AG20443 (cell line): ENCODE measurements at regions not wholly inside any gene's neighbourhood (a gene's known extent, or its start where the extent isn't known, plus 50 kb on each side); places are given as distances from the start of the nearest gene placed in this dataset.
"Not testable (repeated sequence)": the region's sequence is repeated elsewhere in the genome, so short reads cannot be mapped to it uniquely, and the experiment has no call there.

Source experiments
- DNase-seq: peaks from one replicate; pipeline ENCODE4 v3.0.0; 2012; ENCODE audit warnings: low spot score, mixed read lengths

DNA sequence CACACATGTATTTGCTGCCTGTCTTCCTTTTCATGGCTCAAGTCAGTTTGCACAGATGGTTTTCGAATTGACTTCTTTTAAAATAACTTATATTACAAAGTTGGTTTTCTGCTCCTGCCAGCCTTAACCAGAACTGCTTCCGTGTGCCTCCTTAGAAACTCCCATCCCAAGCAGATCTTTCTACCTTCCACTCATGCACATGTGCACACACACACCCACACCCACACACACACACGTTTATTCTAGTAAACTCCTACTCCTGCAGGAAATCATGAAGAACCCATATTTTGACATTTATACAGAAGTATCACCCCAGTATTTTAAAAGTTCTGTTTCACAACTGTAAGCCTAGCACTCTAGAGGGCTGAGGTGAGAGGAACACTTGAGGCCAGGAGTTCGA, 329.5 kb upstream of the SOX9 start:
- DNase-seq: no peak

DNA sequence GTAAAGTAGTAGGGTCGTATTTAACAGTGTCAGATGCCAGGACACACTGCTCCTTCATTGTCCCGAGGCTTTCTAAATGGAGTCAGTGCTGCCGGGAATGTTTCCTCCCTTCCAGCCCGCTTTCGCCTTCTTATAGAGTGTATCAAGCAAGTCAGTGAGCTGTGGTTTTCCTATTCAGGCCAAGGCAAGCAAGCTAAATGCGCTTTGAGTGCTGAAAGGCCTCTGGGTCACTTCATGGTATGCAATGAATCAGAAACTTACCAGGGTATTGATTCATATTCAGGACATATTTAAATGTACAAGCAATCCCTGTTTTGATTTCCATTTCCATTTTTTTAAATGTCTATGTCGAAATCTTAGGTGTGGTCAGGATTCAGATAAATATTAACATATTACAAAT, 327.9 kb upstream of the SOX9 start:
- peak; percentile 37 for DNase-seq

DNA sequence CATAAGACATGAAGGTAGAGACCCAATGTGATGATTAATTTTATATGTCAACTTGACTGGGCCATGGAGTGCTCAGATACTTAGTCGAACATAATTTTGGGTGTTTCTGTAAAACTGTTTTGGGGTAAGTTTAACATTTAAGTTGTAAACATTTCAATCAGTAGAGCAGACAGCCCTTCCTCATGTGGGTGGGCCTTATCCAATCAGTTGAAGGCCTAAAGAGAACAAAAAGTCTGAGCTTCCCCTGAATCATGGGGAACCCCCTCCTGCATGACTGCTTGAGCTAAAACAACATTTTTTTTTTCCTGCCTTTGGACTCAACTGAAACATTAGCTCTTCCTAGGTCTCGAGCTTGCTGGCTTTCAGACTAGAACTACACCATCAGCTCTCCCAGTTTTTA, 327.3 kb upstream of the SOX9 start:
- DNase-seq: no peak

DNA sequence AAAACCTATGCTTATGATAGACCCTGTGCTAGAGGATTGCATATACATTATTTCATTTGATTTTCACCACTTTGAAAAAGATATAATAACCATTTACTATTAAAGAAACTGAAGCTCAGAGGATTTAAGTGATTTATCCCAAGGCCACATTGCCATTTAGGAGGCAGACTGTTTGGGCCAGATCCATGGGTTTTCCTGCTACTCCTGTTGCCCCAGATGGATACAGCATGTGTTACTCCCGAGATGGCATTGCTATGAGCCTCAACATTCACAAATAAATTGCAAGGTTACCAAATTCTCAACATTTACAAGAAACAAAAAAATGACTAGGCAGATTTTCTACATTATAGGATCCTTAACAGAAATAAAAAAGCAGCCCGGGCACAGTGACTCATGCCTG, 322.1 kb upstream of the SOX9 start:
- DNase-seq: no peak

DNA sequence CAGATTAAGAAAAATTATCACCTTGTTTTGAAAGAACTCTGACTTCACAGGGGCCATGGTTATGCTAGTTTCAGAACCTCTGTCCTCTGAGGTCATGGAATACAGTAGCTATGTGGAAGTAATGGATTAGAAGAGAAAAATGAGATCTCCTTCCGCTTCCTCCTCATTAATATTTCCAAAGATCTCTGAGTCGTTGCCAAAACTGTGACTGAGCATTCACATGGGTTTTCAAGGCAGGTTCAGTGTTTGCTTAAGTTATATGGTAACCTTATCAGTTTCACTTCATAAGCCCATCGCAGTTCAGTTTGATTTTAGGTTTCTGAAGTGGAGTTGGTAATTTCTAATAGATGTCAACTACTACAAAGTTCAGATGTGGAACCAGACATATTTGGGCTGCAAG, 321.2 kb upstream of the SOX9 start:
- DNase-seq: no peak

DNA sequence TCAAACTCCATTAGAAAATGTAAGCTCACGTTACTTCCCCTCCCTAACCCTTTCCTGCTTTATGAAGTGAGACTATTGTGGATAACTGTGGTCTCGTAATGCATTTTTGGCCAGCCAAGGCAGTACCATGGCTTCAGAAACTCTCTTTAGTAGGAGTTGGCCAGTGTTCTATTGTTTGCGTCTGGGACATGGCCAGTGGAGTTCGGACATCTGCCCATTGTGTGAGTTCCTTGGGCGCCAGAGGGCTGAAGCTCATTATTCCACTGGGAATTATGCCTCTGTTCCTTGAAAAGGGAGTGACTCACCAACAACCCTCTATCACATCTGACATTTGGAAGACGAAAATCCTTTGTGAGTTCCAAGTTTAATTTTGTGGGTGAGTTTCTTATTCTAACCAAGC, 319.5 kb upstream of the SOX9 start:
- DNase-seq: peak; percentile 61

DNA sequence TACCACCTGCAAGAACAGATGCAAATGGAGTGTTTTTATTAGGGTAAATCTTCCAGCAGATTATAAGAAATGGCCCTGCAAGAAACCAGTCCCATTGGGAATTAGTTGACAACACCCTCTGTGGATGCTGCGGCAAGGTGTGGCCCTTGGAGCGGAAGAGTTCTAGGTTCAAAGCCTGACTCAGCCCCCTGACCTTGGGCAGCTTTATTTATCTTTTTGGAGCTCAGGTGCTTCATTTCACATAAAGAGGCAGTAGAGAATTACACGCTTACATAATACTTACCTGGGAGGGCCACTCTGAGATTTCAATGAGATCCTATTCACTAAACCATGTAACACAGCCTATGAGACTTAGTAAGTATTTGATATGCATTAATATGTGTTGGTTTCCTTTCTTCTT, 318.2 kb upstream of the SOX9 start:
- DNase-seq: no peak

DNA sequence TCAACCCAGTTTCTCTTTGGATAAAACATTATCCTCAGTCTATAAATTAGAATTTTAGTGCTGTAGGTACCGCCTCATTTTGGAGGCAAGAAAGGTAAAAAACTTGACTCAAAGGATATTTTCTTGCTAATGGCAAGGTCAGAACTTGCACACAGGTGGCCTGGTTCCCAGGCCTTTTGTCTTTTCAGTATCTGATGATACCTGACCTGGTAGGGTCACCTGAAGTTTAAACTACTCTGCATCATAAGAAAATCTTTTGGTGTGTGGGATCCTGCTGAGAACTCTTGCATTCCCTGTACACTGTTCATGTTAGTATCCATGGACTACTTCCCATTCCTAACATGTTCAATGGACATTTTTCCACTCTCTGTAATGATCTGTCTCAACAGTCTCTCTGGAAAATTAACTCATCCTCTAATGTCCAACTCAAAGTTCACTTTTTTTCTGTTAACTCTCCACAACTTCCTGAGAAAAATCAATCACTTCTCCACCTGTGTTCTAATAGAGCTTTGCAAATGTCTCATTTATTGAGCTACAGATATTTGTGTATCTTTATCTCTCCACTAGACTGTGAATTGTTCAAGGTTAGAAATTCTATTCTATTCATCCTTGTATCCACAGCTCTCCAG, 317.1 kb upstream of the SOX9 start:
- DNase-seq: no peak

DNA sequence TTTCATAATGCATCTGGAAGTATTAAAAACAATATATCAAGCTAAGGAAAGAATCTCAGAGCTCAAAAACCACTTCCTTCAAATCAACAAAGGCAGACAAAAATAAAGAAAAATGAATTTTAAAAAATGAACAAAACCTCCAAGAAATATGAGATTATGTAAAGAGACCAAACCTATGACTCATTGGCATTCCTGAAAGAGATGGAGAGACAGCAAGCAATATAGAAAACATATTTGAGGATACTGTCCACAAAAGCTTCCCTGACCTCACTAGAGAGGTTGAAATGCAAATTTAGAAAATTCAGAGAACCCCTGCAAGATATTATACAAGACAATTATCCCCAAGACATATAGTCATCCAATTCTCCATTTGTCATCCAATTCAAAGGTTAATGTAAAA, 311.3 kb upstream of the SOX9 start:
- no peak for DNase-seq

DNA sequence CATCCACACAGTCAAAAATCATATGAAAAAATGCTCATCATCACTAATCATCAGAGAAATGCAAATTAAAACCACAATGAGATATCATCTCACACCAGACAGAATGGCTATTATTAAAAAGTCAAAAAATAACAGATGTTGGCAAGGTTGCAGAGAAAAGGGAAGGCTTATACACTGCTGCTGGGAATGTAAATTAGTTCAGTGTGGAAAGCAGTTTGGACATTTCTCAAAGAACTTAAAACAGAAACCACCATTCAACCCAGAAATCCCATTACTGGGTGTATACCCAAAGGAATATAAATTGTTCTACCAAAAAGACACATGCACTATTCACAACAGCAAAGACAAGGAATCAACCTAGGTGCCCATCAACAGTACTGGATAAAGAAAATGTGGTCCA, 307.0 kb upstream of the SOX9 start:
- not testable (repeated sequence) for DNase-seq

DNA sequence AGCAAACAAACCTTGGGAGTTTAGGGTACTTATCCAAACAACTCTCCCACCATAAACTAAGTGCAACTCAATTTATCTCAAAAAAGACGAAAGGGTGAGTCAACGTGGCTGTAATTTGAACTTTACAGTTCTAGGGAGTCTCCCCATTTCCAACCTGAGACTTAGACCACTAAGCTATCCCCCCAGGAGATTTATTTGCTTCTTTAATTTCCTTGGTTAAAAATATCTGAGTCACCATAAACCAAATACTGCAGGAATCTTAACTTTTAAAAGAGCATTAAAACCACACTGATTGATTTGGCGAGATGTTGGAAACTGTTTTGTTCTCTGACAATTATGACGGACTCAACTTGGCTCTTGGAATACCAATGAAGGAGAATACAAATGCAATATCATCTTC, 299.3 kb upstream of the SOX9 start:
- DNase-seq: no peak

DNA sequence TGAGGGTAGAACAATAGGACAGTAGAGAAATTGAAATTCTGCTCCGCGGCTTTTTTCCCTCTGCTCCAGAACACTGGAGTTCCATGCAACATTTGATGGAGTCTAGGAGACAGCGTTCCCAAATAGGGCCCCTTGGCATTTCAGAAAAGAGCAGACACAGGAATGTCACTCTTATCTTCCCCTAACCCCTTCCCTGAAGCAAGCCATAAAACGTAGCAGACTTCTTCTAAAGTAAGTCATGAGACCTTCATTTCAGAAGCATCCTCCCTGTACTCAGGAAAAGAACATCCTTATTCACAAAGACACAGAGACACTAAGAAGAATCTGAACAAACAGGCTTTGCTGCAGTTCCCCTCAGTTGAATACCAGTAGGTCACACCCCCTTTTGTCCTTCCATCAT, 296.1 kb upstream of the SOX9 start:
- no peak for DNase-seq

DNA sequence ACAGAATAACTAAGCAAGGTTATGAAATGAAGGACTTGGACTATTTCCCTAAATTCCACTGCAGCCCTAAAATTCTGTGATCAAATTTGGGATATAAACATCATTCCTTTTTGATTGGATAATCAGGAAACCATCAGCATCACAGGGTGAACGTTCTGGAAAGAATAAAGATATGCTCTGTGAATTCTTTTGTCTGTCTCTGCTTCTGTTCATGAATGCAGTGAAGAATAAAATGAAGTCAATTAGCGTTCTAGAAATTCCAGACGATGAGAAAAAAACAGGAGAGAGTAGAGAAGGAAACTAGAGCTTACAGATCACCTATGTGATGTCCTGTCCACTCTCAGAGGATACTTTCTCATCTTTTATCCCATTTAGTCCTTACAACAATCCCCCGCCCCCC, 295.1 kb upstream of the SOX9 start:
- DNase-seq: peak; percentile 14

DNA sequence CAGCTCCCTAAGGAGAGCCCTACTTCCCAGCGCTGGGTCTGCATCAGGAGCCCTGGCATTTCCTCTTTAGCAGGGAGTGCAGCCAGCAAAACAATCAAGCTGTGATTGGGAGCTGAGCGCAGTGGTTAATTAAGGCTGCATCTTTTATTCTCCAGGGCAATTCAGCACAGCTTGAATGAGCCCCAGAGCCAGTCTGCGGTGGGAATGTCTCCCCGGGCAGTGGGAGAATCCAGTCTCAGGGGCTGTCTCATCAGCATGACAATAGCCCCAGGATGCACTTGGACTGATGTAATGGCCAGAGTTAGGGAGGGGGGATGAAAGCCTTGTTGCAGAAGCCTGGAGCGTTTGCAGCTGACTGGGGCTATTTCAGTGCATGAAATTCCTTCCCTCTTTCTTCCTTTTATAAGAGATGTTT, 292.6 kb upstream of the SOX9 start:
- DNase-seq: peak; percentile 70

DNA sequence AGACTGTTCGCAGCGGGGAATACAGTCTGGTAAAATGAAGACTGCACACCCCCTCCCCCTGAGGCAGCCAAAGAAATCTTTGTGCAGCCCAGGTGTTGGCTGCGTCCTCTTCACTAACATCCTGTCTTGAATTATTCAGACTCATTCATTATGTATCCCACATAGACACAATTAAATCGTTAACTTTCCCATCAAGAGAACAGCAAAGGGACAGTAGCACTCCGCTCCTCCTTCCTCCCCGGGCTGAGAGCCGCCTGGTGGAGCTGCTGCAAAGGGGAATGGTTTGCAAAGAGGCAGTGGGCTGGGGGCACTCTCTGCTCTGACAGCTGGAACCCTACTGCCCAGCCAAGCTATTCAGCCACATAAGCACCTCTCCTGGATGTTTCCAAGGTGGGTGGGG, 290.0 kb upstream of the SOX9 start:
- no peak for DNase-seq

DNA sequence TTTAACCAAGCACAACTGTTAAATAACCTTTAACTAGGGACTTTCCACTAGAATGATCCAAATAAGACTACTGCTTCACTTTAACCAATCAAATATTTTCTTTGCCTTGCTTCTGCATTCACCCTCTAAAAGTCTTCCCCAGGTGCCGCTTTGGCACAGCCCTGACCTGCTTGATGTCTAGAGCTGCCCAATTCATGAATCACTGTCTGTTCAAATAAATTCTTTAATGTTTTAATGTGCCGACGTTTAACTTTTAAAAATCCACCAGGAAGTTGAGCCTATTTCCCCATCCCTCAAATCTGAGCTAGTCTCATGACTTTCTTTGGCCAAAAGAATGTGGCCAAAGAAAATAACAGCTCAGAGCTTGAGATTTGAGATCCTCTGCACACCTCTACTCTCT, 277.8 kb upstream of the SOX9 start:
- no peak for DNase-seq

DNA sequence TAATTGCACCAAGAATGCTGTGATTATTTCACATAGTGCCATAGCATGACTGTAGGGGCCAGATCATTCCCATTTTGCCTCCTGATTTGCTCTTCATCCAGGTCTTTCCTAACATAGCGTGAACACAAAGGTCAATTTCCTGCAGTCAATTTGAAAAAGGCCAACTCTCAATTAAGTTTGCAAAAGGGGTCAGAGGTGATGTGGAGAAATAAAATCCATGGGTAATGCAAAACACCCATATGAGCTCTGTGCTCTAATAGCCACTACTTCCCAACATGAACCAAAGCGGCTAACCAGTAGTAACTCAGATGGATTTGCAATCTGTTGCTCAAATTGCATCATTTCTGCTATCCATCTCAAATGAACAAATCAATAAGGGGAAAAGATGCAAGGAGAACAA, 275.5 kb upstream of the SOX9 start:
- no peak for DNase-seq

DNA sequence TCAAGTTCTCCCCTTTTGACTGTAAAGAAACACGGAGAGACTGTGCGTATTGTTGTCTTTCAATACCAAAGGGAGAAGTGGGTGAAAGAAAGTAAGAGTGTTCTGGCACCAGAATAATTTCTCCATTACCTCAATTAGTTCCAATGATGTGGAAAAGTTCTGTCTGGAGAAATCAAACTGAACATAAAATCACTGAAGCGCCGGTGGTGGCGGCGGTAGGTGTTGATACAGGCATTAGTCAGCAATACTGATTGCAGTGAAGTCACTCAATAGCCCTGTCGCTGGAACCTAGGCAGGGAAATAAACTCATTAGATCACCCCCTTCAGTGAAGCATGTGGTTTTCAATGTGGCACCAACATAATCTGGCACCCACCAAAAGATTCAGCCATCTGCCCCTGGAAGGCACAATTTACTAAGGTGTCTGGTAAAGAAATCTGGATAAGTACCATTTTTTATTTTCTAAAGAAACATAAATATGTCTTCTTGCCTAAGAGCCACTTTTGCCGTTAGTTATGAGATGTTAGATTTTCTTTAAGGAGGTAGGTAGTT, 274.2 kb upstream of the SOX9 start:
- no peak for DNase-seq

DNA sequence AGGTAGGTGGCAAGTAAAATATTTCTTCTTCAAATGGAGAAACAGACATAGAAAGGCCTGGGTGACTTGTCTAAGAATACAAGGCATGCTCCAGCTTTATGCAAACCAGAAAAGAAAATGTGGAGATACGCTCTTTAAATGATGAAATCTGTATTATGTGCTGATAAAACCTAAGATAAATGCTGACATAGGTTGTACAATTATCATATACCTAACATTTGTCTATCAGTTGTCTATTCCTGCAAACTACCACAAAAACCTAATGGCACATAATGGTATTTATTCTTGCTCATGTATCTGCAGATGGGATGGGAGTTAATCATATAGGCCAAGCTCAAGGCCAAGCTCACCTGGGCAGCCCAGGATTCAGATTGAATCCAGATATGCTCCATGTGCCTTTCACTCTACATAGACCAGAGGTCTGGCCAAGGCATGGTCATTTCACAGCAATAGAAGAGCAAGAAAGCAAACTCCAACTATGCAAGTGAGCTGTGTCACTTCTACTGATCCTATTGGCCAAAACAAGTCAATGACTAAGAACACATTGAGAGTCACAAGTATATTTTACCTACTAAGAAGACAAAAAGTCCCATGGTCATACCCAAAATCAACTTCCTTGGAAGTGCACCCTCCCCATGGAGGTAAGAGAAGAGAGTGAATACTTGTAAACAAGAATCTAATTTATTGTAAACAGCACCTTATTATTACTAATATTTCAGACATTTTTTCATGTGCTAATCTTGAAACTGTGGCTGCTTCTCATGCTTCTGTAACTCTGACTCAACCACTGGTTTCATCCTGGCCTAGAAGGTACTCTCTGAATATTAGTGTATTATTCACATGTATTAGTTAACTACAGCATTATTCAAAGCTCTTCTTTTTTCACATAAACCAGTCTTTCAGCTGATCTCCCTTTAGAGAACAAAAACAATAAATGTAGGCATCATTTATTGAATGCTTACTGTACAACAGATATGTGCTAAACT, 270.7 kb upstream of the SOX9 start:
- DNase-seq: no peak

DNA sequence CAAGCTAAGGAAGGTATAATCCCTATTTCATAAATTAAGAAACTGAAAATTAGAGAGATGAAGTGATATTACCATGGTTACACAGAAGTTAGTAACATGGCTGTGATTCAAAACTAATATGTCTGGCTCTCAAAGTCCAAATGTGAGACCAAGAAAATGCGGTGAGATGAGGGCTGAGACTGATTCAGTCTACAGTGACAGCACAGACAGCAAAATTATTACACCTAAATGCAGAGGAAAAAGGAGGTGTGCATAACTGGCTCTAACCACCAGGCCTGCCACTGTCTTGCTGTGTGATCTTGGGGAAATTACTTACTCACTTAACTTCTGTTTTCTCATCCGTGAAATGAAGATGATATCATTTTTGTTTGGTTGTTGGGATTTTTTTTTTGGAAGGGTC, 270.0 kb upstream of the SOX9 start:
- DNase-seq: no peak

DNA sequence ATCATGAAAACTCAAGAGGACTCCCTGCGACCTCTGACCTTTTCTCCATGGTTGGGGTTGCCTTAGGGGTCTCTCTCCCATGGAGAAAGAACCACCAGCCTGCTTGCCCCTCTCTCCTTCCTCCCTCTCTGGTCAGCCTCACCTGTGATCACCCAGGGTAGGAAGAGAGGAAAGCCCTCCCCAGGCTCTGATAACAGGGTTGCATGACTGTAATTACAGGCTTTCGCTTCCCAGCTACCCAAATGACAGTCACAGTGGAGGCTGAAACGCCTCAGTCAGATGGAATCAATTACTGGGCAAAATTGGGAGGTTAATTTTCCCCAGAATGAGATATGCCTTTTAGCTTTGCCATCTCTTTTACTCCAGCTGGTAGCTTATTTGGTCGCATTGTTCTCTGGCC, 265.8 kb upstream of the SOX9 start:
- no peak for DNase-seq

DNA sequence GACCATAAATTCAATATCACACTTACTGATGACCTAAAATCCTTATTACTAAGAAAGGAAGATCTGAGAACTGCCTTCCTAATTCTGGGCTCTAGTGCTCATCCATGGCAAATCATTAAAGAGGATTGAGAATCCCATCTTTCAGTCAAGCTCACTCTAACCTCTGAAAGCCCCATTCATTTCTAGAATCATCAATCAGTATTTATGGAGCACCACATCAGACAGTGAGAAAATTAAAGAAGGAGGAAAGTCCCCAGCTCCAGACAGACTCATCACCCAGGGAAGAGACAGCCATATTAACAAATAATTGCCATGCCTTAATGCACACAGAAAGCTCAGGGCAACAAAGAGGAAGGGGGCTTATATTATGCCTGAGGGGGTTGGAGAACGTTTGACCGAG, 256.1 kb upstream of the SOX9 start:
- no peak for DNase-seq

DNA sequence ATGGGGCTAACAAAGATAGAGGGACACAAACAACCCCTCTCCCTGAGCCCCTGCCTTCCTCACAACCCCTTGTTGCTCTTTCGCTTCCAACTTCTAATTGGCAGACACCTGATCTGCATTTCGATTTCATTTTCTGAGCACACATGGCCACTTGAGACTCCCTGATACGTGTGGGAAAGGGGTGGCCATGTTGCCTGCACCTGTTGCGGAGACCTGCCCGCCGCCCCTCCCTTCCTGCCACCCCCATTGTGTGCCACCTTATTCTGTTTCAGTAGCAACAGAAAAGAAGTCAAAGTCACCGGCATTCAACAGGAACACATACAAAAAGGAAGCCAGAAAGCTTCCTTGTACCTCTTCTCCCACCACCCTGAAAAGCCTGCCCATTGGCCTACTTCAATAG, 254.7 kb upstream of the SOX9 start:
- no peak for DNase-seq
